ENCODE measurements at regions not wholly inside any gene's neighbourhood (a gene's known extent, or its start where the extent isn't known, plus 50 kb on each side); places are given as distances from the start of the nearest gene placed in this dataset.

DNA sequence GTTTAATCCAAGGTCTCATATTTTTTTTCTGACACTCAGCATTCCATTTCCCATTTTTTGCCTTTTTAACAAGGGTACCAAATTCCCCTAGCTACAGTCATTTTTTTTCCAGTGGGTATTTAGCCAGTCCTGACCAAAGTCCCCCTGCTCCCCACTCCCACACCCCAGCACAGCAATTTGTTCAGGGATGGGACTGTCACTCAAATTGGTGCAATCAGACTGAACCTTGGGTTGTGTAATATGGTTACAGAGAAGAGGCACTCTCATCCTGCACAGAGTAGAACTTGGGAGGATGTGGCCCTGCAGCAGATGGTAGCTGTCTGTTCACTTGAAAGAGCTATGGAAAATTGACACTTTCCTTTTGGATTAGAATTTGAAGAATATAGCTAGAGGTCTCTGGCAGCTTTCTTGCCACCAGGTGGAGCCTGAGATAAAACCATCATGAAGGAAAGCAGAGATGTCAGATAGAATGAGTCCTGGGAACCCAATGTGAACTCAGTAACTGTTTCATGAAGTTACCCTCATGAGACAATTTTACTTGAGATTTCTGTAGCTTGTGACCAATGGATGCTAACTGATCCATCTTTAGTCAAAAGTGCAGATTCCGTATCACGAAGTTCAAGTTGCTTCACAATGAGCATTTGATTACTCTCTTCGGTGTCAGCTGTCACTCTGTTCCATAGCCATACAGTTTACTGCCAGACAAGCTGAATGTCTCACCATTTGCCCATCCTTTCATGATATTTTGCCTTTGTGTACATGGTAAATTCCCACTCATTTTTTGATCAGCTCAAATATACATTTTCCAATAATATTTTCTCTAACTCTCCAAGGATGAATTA lies 394.0 kb upstream of the SYT1 start:
- Histone ChIP-seq H3K27me3 (ENCODE audit: control insufficient read depth in 1 of 2, insufficient read depth in 2 of 2, low read length in 2 of 2) (no peaks in the 10 kb centered on the region), H3K4me3 (ENCODE audit: low read length) (no peak overlapping the region), H3K36me3 (ENCODE audit: insufficient read depth, low read length) (no peaks in the 10 kb centered on the region), H3K4me1 (ENCODE audit: insufficient read depth, low read length) (no peaks in the 10 kb centered on the region), H3K27ac (ENCODE audit: low read depth in 1 of 2, low read length in 2 of 2) (no peak overlapping the region), H3K9me3 (ENCODE audit: control insufficient read depth in 1 of 2, insufficient read depth in 1 of 2, low read length in 2 of 2) (no peaks in the 10 kb centered on the region)
- no peaks in the 10 kb centered on the region for H3K4me1 Mint-ChIP-seq (ENCODE audit: low read depth)
- DNase-seq: no peak
- no peak overlapping the region for H3K4me3 Mint-ChIP-seq
- no peak for ATAC-seq (ENCODE audit: poor library complexity)
- ChIA-PET CTCF (no interaction called here), POLR2A (no interaction called here)
- no peaks in the 10 kb centered on the region for H3K27me3 Mint-ChIP-seq
- TF ChIP-seq, protein P1, sequence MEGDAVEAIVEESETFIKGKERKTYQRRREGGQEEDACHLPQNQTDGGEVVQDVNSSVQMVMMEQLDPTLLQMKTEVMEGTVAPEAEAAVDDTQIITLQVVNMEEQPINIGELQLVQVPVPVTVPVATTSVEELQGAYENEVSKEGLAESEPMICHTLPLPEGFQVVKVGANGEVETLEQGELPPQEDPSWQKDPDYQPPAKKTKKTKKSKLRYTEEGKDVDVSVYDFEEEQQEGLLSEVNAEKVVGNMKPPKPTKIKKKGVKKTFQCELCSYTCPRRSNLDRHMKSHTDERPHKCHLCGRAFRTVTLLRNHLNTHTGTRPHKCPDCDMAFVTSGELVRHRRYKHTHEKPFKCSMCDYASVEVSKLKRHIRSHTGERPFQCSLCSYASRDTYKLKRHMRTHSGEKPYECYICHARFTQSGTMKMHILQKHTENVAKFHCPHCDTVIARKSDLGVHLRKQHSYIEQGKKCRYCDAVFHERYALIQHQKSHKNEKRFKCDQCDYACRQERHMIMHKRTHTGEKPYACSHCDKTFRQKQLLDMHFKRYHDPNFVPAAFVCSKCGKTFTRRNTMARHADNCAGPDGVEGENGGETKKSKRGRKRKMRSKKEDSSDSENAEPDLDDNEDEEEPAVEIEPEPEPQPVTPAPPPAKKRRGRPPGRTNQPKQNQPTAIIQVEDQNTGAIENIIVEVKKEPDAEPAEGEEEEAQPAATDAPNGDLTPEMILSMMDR (IDR thresholded peaks at IDR 0.05): no peak
- no peaks in the 10 kb centered on the region for H3K36me3 Mint-ChIP-seq (ENCODE audit: low read depth)
- H3K9me3 Mint-ChIP-seq: peaks cover 2% of the 10 kb centered on the region
- no peak overlapping the region for H3K27ac Mint-ChIP-seq
- intact Hi-C loops (cut with DNase I, micrococcal nuclease): no loop called here

GRCh38 chr12:78473136-78473535 lies 391.4 kb upstream of the SYT1 start:
- Histone ChIP-seq H3K27me3 (ENCODE audit: control insufficient read depth in 1 of 2, insufficient read depth in 2 of 2, low read length in 2 of 2) (no peaks in the 10 kb centered on the region), H3K4me3 (ENCODE audit: low read length) (no peak overlapping the region), H3K4me1 (ENCODE audit: insufficient read depth, low read length) (no peaks in the 10 kb centered on the region), H3K9me3 (ENCODE audit: control insufficient read depth in 1 of 2, insufficient read depth in 1 of 2, low read length in 2 of 2) (no peaks in the 10 kb centered on the region), H3K36me3 (ENCODE audit: insufficient read depth, low read length) (no peaks in the 10 kb centered on the region), H3K27ac (ENCODE audit: low read depth in 1 of 2, low read length in 2 of 2) (no peak overlapping the region)
- ATAC-seq (ENCODE audit: poor library complexity): no peak
- TF ChIP-seq, protein P1 (IDR thresholded peaks at IDR 0.05): no peak
- POLR2A ChIA-PET: no interaction called here
- intact Hi-C loops (cut with DNase I, micrococcal nuclease): no loop called here
- Mint-ChIP-seq H3K27me3 (no peaks in the 10 kb centered on the region), H3K4me3 (no peak overlapping the region), H3K4me1 (ENCODE audit: low read depth) (no peaks in the 10 kb centered on the region), H3K9me3 (no peaks in the 10 kb centered on the region), H3K27ac (no peak overlapping the region), H3K36me3 (ENCODE audit: low read depth) (no peaks in the 10 kb centered on the region)
- CTCF ChIA-PET: no interaction called here
- no peak for DNase-seq

- ATAC-seq (ENCODE audit: poor library complexity) (no peak), DNase-seq (no peak)
- intact Hi-C loops (cut with DNase I, micrococcal nuclease): no loop called here
- Histone ChIP-seq H3K4me1 (ENCODE audit: insufficient read depth, low read length) (no peaks in the 10 kb centered on the region), H3K4me3 (ENCODE audit: low read length) (no peak overlapping the region), H3K27me3 (ENCODE audit: control insufficient read depth in 1 of 2, insufficient read depth in 2 of 2, low read length in 2 of 2) (no peaks in the 10 kb centered on the region), H3K36me3 (ENCODE audit: insufficient read depth, low read length) (no peaks in the 10 kb centered on the region), H3K9me3 (ENCODE audit: control insufficient read depth in 1 of 2, insufficient read depth in 1 of 2, low read length in 2 of 2) (no peaks in the 10 kb centered on the region), H3K27ac (ENCODE audit: low read depth in 1 of 2, low read length in 2 of 2) (no peak overlapping the region)
- Mint-ChIP-seq H3K27ac (no peak overlapping the region), H3K9me3 (no peaks in the 10 kb centered on the region), H3K4me3 (no peak overlapping the region), H3K4me1 (ENCODE audit: low read depth) (no peaks in the 10 kb centered on the region), H3K36me3 (ENCODE audit: low read depth) (no peaks in the 10 kb centered on the region), H3K27me3 (no peaks in the 10 kb centered on the region)
- ChIA-PET POLR2A (no interaction called here), CTCF (no interaction called here)
- TF ChIP-seq, protein P1 (IDR thresholded peaks at IDR 0.05): no peak
Measured at GRCh38 chr12:78473561-78473960, 391.0 kb upstream of the SYT1 start.
